ENCODE measurements at regions not wholly inside any gene's neighbourhood (a gene's known extent, or its start where the extent isn't known, plus 50 kb on each side); places are given as distances from the start of the nearest gene placed in this dataset.

GRCh38 chr16:73794994-73795393, 501.6 kb upstream of the PSMD7 start:
- Histone ChIP-seq H3K4me3 (replicated peaks in 1 of 2; ENCODE audit: low read depth in 1 of 2, low read length in 2 of 2) (no peak overlapping the region), H2AFZ (ENCODE audit: low read depth, low read length, poor library complexity, severe bottlenecking) (no peak overlapping the region), H3K79me2 (ENCODE audit: insufficient read depth, low read length) (no peaks in the 10 kb centered on the region), H3K9me3 (ENCODE audit: control insufficient read depth in 1 of 2, insufficient read depth in 1 of 2, low read depth in 1 of 2, low read length in 2 of 2) (no peaks in the 10 kb centered on the region), H3K9ac (ENCODE audit: low read length) (no peak overlapping the region), H3K9me2 (ENCODE audit: insufficient read depth) (no peaks in the 10 kb centered on the region), H3K36me3 (ENCODE audit: control insufficient read depth in 1 of 2, insufficient read depth in 2 of 2, low read length in 2 of 2) (no peaks in the 10 kb centered on the region), H3K4me2 (ENCODE audit: low read length) (no peak overlapping the region), H3K27me3 (ENCODE audit: insufficient read depth, low read length) (peaks cover 11% of the 10 kb centered on the region), H4K20me1 (ENCODE audit: insufficient read depth) (no peaks in the 10 kb centered on the region), H3K4me1 (ENCODE audit: control insufficient read depth in 1 of 2, insufficient read depth in 2 of 2, low read length in 2 of 2) (no peaks in the 10 kb centered on the region), H3K27ac (ENCODE audit: low read depth, low read length) (no peak overlapping the region)
- CTCF ChIA-PET = no interaction called here
- no peak for DNase-seq (ENCODE audit: low read depth, low spot score)
- RAD21 ChIA-PET (ENCODE audit: low non-redundant PET in 1 of 2, low total read pairs in 2 of 2, uncharacterized antibody in 2 of 2, unreplicated experiment in 2 of 2) = no interaction called here
- ATAC-seq = no peak
- no TSS peak for BruUV-seq (replicated peaks)
- TF ChIP-seq CTCF (IDR thresholded peaks at IDR 0.05 in 2 of 3, conservative IDR thresholded peaks at IDR 0.05 in 1 of 3; ENCODE audit: borderline replicate concordance in 1 of 3, insufficient read depth in 1 of 3, low read depth in 2 of 3, low read length in 2 of 3) (no peak), JUND (IDR thresholded peaks at IDR 0.05) (no peak), SRF (IDR thresholded peaks at IDR 0.05; ENCODE audit: low read depth) (no peak), ZFX (IDR thresholded peaks at IDR 0.05) (no peak), POLR2A (IDR thresholded peaks at IDR 0.05; ENCODE audit: borderline replicate concordance, extremely low read depth, insufficient read depth, insufficient read length) (no peak), MAX (IDR thresholded peaks at IDR 0.05) (no peak), ATF3 (IDR thresholded peaks at IDR 0.05) (no peak), SIN3A (IDR thresholded peaks at IDR 0.05; ENCODE audit: low read depth) (no peak), EZH2phosphoT487 (IDR thresholded peaks at IDR 0.05; ENCODE audit: borderline replicate concordance) (no peak), RAD21 (IDR thresholded peaks at IDR 0.05; ENCODE audit: low read depth) (no peak), TCF7L2 (IDR thresholded peaks at IDR 0.05; ENCODE audit: borderline replicate concordance, extremely low read depth, insufficient read depth, insufficient read length) (no peak), ELF1 (IDR thresholded peaks at IDR 0.05; ENCODE audit: borderline replicate concordance, low read depth) (no peak), CBX3 (IDR thresholded peaks at IDR 0.05; ENCODE audit: low read depth) (no peak), ZBTB33 (IDR thresholded peaks at IDR 0.05; ENCODE audit: extremely low read depth, insufficient replicate concordance, low read length) (no peak), REST (IDR thresholded peaks at IDR 0.05; ENCODE audit: low read depth) (no peak), YY1 (IDR thresholded peaks at IDR 0.05; ENCODE audit: extremely low read depth, insufficient replicate concordance, low read depth, low read length) (no peak)
- POLR2A ChIA-PET = no interaction called here
- intact Hi-C loops (cut with micrococcal nuclease) = no loop called here
